Left renal cortex interstitium (tissue), 4 donors: ENCODE measurements at regions not wholly inside any gene's neighbourhood (a gene's known extent, or its start where the extent isn't known, plus 50 kb on each side); places are given as distances from the start of the nearest gene placed in this dataset.
"Not testable (repeated sequence)": the region's sequence is repeated elsewhere in the genome, so short reads cannot be mapped to it uniquely, and the experiment has no call there.

Experiments used
- DNase-seq, 4 donors: peaks; one replicate each; pipeline ENCODE4 v3.0.0-alpha.2; 2013; ENCODE audit warnings: low read depth in 4 of 4, low spot score in 2 of 4, missing footprints in 1 of 4

DNA sequence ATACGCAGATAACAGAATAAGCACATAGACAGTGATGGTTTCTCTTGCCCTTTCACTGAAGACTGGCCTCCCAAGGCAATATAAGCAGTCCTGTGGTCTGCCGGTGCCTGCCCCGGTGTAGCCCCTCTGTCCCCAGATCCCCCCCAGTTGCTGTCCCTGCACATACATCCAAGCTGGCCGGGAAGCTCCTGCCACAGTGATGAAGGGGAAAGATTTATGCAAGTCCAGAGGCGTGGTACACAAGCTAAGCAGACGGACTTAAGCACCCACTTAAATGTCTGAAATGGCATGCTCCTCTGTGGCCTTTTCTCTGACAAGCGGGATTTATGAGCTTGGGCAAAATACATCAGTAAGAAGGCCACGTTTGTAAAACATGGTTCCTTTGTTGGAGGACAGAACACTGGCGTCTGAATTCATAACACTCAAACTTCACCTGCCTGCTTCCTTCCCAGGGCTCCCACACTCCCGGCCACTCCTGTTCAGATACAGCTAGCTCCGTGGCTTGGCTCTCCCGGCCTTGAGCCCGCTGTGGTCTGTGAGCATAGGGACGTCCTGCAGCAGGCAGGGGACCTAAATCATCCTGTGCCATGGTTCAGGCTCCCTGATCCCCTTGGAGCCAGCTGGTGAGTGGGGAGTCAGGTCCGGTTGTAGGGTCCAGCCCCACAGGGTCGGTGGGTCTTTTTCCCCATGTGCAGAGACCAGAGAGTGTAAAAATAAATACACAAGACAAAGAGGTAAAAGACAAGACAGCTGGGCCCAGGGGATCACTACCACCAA, 61.7 kb upstream of the PPP2R2D start:
- no peak for DNase-seq

DNA sequence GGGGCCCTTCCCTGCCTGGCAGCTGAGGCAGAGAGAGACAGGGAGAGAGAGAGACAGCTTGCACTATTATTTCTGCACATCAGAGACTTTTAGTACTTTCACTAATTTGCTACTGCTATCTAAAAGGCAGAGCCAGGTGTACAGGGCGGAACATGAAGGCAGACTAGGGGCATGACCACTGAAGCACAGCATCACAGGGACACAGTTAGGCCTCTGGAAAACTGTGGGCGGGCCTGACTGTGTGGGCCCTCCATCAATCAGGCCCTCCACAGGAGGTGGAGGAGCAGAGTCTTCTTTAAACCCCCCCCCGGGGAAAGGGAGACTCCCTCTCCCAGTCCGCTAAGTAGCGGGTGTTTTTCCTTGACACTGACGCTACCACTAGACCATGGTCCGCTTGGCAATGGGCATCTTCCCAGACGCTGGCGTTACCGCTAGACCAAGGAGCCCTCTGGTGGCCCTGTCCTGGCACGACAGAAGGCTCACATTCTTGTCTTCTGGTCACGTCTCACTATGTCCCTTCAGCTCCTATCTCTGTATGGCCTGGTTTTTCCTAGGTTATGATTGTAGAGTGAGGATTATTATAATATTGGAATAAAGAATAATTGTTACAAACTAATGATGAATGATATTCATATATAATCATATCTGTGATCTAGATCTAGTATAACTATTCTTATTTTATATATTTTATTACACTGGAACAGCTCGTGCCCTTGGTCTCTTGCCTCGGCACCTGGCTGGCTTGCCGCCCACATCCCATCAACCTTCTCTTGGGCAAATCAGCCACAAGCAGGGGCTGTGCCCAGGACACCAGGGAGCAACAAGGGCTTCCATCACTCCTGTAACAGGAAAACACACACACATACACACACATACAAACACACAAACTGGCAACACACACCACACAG, 60.7 kb upstream of the PPP2R2D start:
- not testable (repeated sequence) for DNase-seq

DNA sequence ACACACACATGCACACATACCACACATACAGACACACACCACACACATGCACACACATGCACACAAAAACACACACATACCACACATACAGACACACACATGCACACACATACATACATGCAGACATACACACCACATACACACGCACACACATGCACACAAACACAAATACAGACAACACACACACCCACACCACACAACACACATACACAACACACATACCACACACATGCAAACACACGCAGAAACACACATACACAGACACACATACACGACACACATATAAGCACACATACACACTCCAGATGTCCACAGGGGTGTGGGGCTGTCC, 60.1 kb upstream of the PPP2R2D start:
- no peak for DNase-seq

DNA sequence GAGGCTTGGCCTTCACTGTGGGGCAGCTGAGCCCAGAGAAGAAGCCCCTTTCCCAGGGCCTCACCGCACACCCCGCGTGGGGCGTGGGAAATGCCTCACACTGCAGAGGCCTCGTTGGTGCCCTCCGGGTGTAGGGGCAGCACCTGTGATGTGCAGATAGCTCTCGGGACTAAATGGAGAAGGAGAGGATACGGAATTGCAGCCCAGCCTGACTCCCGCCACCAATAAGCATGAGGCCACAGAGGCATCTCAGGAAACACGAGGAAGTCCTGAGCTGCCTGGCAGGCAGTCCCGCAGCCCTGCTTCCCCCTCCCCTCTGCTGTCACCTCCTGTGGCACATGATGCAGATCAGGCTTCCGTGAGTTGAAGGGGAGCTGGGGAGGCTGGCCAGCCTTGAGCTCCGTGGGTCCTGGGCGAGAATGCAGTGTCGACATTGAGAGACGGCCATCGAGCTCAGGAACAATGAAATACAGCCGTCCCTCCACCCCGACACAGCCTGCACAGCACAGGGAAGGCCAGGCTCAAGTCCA, 59.6 kb upstream of the PPP2R2D start:
- DNase-seq: no peak

DNA sequence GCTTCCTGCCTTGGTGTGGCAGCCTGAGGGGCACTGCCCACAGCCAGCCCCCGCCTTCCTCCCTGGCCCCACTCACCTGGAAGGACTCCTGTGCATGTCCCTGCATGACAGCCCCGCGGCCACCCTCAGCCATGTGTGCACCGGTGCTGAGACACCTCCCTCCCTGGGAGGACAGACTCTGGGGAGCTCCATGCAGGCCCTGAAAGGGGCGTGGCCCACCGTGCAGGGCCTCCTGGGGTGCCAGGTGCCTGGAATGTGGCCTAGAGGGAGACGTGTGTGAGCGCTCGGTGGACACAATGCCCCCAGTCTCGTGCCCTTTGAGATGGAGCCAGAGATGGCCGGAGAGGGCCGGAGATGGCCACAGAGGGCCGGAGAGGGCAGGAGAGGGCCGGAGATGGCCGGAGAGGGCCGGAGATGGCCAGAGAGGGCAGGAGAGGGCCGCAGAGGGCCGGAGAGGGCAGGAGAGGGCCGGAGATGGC, 59.1 kb upstream of the PPP2R2D start:
- no peak for DNase-seq

DNA sequence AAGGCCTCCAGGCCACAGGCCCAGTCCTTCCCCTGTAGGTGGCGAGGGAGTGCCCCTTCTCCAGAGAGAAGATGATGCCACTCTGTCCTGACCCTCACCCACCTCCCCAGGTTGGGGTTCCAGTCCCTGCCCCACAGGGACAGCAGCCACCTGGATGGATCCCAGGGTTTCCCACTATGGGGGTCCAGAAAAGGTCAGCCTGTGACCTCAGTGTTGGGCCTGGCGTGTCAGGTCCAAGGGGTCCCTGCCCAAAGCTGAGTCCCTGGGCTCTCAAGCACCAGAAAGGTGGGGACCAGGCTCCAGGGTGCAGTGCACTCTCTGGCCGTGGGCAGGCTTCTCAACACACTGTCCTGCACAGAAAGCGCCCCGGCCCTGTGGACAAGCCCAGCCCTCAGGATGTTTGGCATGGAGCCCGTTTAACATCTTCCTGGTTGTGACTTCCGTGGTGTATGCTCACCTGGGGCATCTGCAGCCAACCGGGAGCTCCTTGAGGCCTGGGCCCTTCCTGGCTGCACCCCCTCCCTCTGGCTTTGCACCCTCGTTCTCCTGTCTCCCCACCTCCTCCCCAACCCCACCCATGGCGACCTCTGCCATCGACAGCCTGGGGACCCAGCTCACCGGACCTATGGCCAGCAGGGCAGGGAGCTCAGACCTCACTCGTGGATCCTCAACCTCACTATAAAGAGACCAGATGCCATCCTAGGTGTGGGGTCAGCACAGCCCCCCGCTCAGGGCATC, 58.3 kb upstream of the PPP2R2D start:
- no peak for DNase-seq

DNA sequence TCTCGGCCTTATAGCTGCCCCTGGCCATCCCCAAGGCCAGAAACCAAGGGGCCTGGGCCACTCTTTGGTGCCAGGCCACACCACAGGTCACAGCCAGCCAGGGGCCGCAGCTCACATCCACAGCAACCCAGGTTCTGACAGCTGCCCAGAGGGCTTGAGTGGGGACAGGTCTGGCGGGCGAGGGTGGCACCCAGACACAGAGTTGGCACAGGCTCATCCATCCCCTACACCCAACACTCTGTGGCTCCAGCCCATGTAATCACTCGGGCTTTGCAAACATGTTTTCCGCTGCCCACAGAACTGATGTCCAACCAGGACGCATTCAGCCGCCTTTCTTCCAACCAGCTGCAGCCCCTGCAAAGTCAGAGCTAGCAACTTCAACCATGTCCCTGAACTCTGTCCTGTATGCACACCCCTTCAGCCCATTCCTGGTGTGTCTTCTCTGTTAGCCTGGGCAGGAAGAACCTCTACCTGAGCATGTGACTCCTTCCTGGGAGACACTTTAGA, 57.7 kb upstream of the PPP2R2D start:
- DNase-seq: no peak

DNA sequence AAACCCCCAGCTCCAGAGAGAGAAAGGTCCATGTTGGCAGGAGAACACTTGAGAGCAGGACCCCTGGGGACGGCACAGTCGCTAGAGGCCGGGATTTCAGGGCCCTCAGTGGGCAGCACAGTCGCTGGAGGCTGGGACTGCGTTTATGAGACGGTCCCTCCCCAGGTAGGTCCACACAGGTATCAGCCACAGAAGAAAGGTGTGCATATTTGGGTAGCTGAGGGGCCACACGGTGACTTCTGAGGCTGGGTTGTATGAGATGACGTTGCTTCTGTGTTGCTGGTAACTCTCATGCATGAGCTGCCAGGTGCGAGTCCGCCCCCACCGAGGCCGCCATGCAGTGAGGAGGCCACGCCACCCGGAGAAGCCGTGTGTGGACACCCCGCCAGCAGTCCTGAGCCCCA, 56.9 kb upstream of the PPP2R2D start:
- DNase-seq: no peak

DNA sequence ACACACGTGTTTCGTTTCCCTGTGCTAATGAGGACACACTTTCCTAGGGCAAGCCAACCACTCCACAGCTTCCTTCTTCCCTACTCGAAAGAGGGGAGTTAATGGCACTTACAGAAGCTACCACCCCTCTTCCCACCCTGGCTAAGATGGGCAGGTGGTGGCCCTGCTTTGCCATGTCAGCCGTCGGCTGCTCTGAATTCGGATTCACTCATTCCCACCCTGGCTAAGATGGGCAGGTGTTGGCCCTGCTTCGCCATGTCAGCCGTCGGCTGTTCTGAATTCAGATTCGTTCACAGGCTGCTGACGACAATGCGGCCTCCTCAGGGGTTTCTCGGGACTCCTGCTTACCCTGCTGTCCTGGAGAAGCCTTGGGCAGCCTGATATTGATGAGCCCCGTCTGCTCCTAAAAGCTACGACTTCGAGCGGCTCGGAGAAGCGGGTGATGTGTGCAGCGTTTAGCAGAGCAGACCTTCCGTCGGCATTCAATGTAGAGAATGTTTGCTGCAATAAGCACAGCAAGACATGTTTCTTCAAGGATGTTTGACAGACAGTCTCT, 56.2 kb upstream of the PPP2R2D start:
- no peak for DNase-seq

DNA sequence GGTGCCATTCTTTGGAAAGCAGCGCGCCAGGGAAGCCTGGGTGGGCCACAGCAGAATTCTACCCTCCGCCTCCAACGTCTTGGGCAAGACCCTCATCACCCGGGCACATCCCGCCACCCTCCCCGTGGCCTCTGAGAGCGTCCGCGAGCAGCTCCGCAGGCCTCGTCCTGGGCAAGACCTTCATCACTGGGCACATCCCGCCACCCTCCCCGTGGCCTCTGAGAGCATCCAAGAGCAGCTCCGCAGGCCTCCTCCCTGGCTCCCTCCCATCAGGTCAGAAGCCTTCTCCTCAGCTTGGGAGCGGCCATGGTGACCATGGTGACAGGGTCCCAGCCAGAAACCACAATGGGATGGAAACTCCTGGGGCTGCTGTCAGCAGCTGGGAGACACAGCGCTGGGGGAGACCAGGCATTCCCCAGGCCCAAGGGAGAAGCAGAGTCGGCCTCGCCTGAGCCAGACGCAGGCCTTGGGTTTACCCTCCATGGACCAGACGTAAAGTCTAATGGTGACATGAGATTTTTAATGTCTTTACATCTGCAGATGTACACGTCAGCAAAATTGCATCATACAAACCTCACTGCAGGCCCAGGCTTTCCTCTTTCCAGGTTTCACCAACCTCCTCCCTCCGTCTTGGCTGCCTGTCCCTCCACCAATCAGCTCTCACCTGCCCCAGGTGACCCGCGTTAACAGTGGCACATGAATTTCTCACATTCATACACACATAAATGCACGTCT, 55.1 kb upstream of the PPP2R2D start:
- no peak for DNase-seq

DNA sequence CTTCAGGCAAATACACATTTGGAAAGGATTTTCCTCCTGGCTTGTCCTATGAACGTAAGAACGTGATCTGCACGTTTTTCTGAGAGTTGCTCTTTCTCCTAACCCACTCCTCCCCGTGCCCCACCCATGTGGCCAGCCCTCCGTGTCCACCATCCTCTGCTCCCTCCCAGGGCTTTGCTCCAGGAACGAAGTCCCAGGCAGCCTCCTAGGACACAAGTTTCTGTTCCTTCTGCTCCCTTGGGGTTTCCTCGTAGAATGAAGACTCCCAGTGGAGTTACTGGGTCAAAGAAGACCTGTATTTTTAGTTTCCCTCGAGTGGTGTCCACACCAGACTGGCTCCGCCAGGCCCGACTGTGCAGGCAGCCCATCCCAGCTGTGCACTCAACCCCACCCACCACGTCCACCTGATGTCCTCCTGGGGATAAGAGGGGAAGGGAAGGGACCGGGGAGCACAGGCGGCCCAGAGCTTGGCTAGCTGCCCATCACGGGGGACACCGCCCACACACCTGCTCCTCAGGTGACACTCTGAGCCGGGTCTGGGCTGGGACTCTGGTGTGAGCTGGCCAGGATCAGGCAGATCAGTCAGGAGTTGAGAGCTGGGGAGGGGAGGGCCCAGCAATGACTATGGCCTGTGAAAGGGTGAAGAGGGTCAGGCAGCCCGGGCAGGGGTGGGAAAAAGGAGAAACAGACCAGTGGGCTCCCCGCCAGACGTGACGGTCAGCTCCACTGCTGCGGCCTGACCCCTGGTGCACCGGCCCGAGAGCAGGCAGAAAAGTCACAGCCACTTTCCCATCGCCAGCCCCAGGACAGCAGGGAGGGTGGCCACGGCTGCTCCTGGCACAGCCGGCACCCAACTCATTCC, 54.3 kb upstream of the PPP2R2D start:
- DNase-seq: no peak

DNA sequence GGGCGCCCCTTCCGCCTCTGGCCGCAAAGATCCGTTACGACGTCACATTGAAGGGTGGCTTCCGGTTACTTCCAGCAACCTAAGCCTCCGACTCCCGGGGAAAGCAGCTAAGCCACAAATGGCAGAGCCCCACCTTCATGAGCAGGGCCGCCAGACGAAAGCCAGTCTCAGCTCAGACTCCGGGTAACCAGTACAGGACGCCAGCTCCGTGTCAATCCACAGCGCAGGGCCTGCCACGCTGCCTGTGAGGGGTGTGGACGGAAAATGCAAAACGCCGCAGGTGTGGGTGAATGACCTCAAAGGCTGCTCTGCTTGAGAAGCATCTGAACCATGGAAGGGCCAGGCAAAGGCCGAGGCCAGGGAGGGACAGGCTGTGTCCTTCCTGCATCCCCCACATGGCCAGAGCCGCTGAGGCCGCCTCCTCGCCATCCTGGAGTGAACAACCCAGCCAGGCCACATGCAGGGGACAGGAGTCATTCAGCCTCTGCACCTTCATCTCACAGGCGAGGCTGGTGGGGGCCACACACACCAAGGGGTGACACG, 53.5 kb upstream of the PPP2R2D start:
- DNase-seq: no peak

DNA sequence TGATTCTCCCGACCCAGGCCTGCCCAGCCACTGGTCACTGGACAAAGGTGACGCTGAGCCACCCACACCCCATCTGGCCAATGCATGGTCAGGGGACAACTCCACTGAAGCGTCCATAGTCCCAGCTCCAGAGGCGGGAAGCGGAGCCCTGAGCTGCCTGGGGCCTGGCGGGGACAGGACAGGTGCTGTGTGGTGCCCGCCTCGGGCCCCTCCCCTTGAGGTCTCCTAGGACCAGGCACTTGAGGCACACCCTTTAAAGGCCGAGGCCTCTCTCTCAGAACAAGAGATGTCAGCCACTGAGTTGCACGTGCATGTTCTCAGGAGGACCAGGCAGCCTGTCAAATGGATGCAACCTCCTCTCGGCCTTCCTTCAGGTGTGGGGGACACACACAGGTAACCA, 52.5 kb upstream of the PPP2R2D start:
- DNase-seq: no peak

DNA sequence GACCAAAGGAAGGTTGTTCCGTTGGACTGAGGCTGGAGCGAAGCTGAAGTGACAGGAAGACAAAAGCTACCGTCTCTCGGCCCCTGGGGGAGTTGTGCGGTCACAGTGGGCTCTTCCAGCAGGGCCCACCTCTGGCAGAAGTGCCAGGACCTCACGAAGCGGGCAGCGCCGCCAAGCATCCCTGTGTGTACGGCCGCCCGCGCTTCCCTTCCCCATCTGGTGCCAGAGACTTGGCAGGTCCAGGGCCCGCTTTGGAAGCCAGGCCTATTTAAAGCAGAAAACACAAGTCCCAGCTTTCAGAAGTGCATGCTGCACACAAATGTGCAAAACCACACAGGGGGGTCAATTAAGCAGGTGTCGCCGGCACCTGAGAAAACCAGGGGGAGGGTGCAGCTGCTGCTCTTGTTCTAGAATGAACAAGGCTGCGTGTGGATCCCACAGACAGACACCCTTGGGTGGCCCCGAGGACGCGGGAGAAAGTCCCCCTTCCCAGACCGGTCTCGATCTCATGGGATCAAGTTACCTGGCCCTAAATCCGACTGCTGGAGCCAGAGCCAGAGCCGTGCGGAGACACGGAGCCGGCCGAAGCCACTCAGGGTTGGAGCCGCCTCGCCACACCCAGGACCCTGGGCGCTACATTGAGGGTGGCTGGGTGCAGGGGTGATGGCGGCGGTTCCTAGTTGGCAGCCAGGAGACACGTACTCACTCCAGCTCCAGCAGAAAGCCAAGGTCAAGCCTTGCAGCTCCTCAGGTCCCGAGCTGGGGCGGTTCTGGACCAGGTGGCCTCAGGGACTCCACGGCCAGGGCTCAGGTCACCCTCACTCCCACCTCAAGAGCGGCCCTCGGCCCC, 51.8 kb upstream of the PPP2R2D start:
- no peak for DNase-seq

DNA sequence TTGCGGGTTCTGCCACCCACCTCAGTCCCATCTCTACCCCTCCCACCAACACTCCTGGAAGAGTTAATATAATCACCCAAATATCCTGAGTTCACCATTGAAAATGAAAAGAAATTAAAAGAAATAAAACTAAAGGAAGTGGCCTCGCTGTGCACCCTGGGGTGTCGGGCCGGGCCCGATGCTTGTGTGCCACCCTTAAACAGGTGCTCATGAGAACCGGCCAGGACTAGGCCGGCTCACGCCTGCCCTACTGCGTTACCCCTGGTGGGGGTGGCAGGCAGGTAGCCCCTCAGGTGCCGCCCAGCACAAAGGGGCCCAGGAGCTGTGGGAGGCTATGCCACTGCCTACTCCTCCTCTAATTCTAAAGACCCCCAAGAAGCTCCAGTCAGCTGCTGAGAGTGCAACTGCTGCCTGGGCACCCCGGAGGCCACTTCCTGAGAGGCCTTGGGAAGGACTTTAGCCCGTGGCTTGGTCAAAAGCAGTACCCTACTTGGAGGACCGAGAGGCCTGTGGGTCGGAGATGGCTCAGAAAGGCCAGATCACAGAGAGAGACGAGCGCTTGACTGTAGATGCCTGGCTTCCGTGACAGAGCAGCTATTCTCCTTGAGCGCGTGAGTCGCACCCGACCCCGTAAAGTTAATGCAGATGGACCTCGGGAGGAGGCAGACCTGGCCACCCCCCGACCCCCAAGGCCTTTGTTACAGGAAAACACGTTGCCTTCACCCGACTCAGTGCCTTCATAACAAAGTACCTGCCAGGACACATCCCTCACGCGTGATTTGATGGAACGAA, 51.0 kb upstream of the PPP2R2D start:
- DNase-seq: no peak

DNA sequence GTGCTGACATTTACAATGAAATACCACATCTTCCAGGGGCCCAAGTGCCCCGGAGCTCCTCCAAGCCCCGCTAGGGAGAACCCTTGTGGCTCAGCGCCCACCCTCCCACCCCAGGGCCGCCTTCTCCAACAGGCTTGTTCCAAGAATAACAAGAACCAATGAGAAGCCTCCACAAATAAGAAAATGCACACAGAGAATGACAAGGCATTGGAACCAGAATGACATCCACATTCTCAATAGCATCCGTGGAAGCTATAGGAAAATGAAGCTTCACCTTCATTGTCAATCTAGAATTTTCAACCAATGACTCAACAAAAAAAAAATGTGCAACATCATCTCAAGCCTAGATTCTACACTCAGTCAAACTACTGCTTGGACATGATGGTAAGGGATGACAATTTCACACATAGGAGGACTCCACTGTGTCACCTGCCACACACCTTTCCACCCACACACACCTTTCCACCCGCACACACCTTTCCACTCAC, 50.4 kb upstream of the PPP2R2D start:
- DNase-seq: no peak
